SU-DHL-6 (cell line): ENCODE measurements at regions not wholly inside any gene's neighbourhood (a gene's known extent, or its start where the extent isn't known, plus 50 kb on each side); places are given as distances from the start of the nearest gene placed in this dataset.
"Not testable (repeated sequence)": the region's sequence is repeated elsewhere in the genome, so short reads cannot be mapped to it uniquely, and the experiment has no call there.

Source experiments
- H2AFZ ChIP-seq: fragments of 200-600 bp; sonication (generic); 2 replicates; pipeline ENCODE4 v1.6.1; 2014; ENCODE audit warnings: low read depth, mild to moderate bottlenecking, moderate library complexity, mixed read lengths, antibody characterized with exemption, low read length; ENCODE audit not compliant: severe bottlenecking
- H3F3A ChIP-seq: fragments of 200-600 bp; shearing (Covaris generic); 2 replicates; pipeline ENCODE4 v1.6.0; 2016; ENCODE audit warnings: antibody characterized with exemption, mild to moderate bottlenecking; ENCODE audit not compliant: insufficient read depth
- H3K27ac ChIP-seq: fragments of 200-600 bp; sonication (generic); 2 replicates; pipeline ENCODE4 v1.5.1; 2016; ENCODE audit warnings: low read depth, mild to moderate bottlenecking, low read length, moderate library complexity, mixed read lengths
- H3K27me3 ChIP-seq: fragments of 200-600 bp; sonication (generic), shearing (Covaris generic); 2 replicates; pipeline ENCODE4 v1.6.0; 2014; ENCODE audit warnings: mild to moderate bottlenecking, low read length
- H3K36me3 ChIP-seq: fragments of 200-600 bp; sonication (generic); 2 replicates; pipeline ENCODE4 v1.6.1; 2014; ENCODE audit warnings: mild to moderate bottlenecking, low read length, mixed read lengths
- H3K4me2 ChIP-seq: fragments of 300-600, 200-600 bp; shearing (Covaris generic), sonication (generic); 2 replicates; pipeline ENCODE4 v1.6.0; 2014; ENCODE audit warnings: low read length, low read depth, mild to moderate bottlenecking; ENCODE audit not compliant: poor library complexity, severe bottlenecking
- H3K4me3 ChIP-seq: fragments of 200-600 bp; sonication (generic); 2 replicates; pipeline ENCODE4 v1.5.1; 2014; ENCODE audit warnings: antibody characterized with exemption, low read length, mild to moderate bottlenecking, mixed read lengths; ENCODE audit not compliant: insufficient read depth, poor library complexity, severe bottlenecking
- H3K79me2 ChIP-seq: fragments of 200-600 bp; sonication (generic); 2 replicates; pipeline ENCODE4 v1.6.1; 2014; ENCODE audit warnings: mild to moderate bottlenecking, low read length, moderate library complexity; ENCODE audit not compliant: insufficient read depth
- H3K9ac ChIP-seq: fragments of 200-600 bp; sonication (generic); 2 replicates; pipeline ENCODE4 v1.7.0; 2014; ENCODE audit warnings: mild to moderate bottlenecking, low read length
- H3K9me2 ChIP-seq: fragments of 200-600 bp; sonication (generic); replicated peaks from 2 replicates; pipeline ENCODE4 v1.6.1; 2014; ENCODE audit warnings: low read length; ENCODE audit not compliant: insufficient read depth
- H3K9me3 ChIP-seq: fragments of 200-600 bp; sonication (generic); 2 replicates; pipeline ENCODE4 v1.6.1; 2014; ENCODE audit warnings: low read length, mixed read lengths; ENCODE audit not compliant: insufficient read depth
- H4K20me1 ChIP-seq: fragments of 200-600 bp; sonication (generic); 2 replicates; pipeline ENCODE4 v1.6.1; 2014; ENCODE audit warnings: low read depth, mild to moderate bottlenecking, antibody characterized with exemption, low read length, moderate library complexity, mixed read lengths
- CTCF ChIP-seq: fragments of 200-600 bp; sonication (generic); IDR thresholded peaks from one replicate; pipeline ENCODE4 v1.5.1; 2017; ENCODE audit warnings: antibody characterized with exemption, mild to moderate bottlenecking, low read length, moderate library complexity; ENCODE audit not compliant: insufficient read depth, poor library complexity, severe bottlenecking
- EZH2phosphoT487 ChIP-seq: fragments of 200-600 bp; sonication (generic), shearing (Covaris generic); conservative IDR thresholded peaks from 2 replicates; pipeline ENCODE4 v1.6.1; 2018; ENCODE audit warnings: mild to moderate bottlenecking, antibody characterized with exemption, low read length, moderate library complexity, mixed read lengths

- no peaks in the 10 kb centered on the region for H3F3A ChIP-seq
- no peaks in the 10 kb centered on the region for H3K79me2 ChIP-seq
- H3K9me2 ChIP-seq: no peaks in the 10 kb centered on the region
- H3K36me3 ChIP-seq: no peaks in the 10 kb centered on the region
- H3K4me3 ChIP-seq: no peak overlapping the region
- no peaks in the 10 kb centered on the region for H3K9me3 ChIP-seq
- no peak overlapping the region for H2AFZ ChIP-seq
- no peak overlapping the region for H3K27ac ChIP-seq
- TF ChIP-seq EZH2phosphoT487: no peak
- no peak for TF ChIP-seq CTCF
- no peak overlapping the region for H3K9ac ChIP-seq
- H3K4me2 ChIP-seq: no peak overlapping the region
- H3K27me3 ChIP-seq: no peaks in the 10 kb centered on the region; the same call in 1 of the 2 replicates
- H4K20me1 ChIP-seq: no peaks in the 10 kb centered on the region
Observed at GRCh38 chr6:156010-156409, 136.3 kb upstream of the DUSP22 start.

- not testable (repeated sequence) for H3K27me3 ChIP-seq, H2AFZ ChIP-seq, H3K9me2 ChIP-seq, H3K36me3 ChIP-seq, H3K79me2 ChIP-seq, H3K27ac ChIP-seq, H3F3A ChIP-seq, H4K20me1 ChIP-seq, H3K9me3 ChIP-seq, H3K4me2 ChIP-seq, H3K9ac ChIP-seq, H3K4me3 ChIP-seq
Observed at GRCh38 chr6:156441-157140, 135.7 kb upstream of the DUSP22 start.

- not testable (repeated sequence) for H3K4me2 ChIP-seq, H3K27me3 ChIP-seq, H3F3A ChIP-seq, H3K9ac ChIP-seq, H3K9me3 ChIP-seq, H2AFZ ChIP-seq, H3K9me2 ChIP-seq, H3K4me3 ChIP-seq, H3K36me3 ChIP-seq, H3K79me2 ChIP-seq, H3K27ac ChIP-seq, H4K20me1 ChIP-seq
- peak; percentile 37 for TF ChIP-seq CTCF
Observed at GRCh38 chr6:157176-157575, 135.1 kb upstream of the DUSP22 start.

GRCh38 chr6:161657-162056 lies 130.6 kb upstream of the DUSP22 start:
- not testable (repeated sequence) for H3K4me3 ChIP-seq, H4K20me1 ChIP-seq, H3K4me2 ChIP-seq, H3K36me3 ChIP-seq, H3K9me3 ChIP-seq, H3F3A ChIP-seq, H3K27me3 ChIP-seq, H3K9ac ChIP-seq, H2AFZ ChIP-seq, H3K79me2 ChIP-seq, H3K9me2 ChIP-seq, H3K27ac ChIP-seq
